Neural crest cell (in vitro differentiated cells): ENCODE measurements at regions not wholly inside any gene's neighbourhood (a gene's known extent, or its start where the extent isn't known, plus 50 kb on each side); places are given as distances from the start of the nearest gene placed in this dataset.

ENCODE experiments used
- DNase-seq: peaks from one replicate; pipeline ENCODE4 v3.0.0; 2021; ENCODE audit warnings: low read depth, mixed read lengths, low spot score
- H3K27ac Mint-ChIP-seq: one replicate; pipeline ENCODE4 v1.8.0; 2021; ENCODE audit warnings: mild to moderate bottlenecking, mixed read lengths; ENCODE audit not compliant: unreplicated experiment
- H3K27me3 Mint-ChIP-seq: 2 replicates; pipeline ENCODE4 v1.8.0; 2021; ENCODE audit warnings: low read depth, mild to moderate bottlenecking, mixed read lengths
- H3K36me3 Mint-ChIP-seq: 2 replicates; pipeline ENCODE4 v1.8.0; 2021; ENCODE audit warnings: low read depth, mild to moderate bottlenecking, mixed read lengths
- H3K4me1 Mint-ChIP-seq: 2 replicates; pipeline ENCODE4 v1.8.0; 2021; ENCODE audit warnings: mixed read lengths
- H3K4me3 Mint-ChIP-seq: one replicate; pipeline ENCODE4 v1.8.0; 2021; ENCODE audit warnings: mild to moderate bottlenecking, mixed read lengths
- H3K9me3 Mint-ChIP-seq: 2 replicates; pipeline ENCODE4 v1.8.0; 2021; ENCODE audit warnings: mixed read lengths
- CTCF ChIP-seq: fragments of 200-600 bp; sonication (generic); conservative IDR thresholded peaks from 2 replicates; pipeline ENCODE4 v1.5.0; 2021; ENCODE audit warnings: antibody characterized with exemption, mild to moderate bottlenecking

- Mint-ChIP-seq H3K4me3 (no peak overlapping the region), H3K27ac (no peak overlapping the region), H3K9me3 (no peaks in the 10 kb centered on the region), H3K27me3 (peaks cover 2% of the 10 kb centered on the region), H3K36me3 (no peaks in the 10 kb centered on the region), H3K4me1 (peaks cover 32% of the 10 kb centered on the region)
- DNase-seq = no peak
- no peak for TF ChIP-seq CTCF
Observed at GRCh38 chr1:37128091-37128490, 93.8 kb upstream of the GRIK3 start.

- no peak for TF ChIP-seq CTCF
- Mint-ChIP-seq H3K27ac (peak overlapping the region; percentile 86), H3K36me3 (no peaks in the 10 kb centered on the region), H3K4me1 (peaks cover 21% of the 10 kb centered on the region), H3K27me3 (peaks cover 2% of the 10 kb centered on the region), H3K4me3 (no peak overlapping the region), H3K9me3 (no peaks in the 10 kb centered on the region)
- no peak for DNase-seq
Observed at GRCh38 chr1:37130221-37130948, 96.1 kb upstream of the GRIK3 start.

GRCh38 chr1:37131281-37131680 lies 97.0 kb upstream of the GRIK3 start:
- H3K27ac Mint-ChIP-seq = peak overlapping the region; percentile 91
- H3K4me1 Mint-ChIP-seq = peaks cover 21% of the 10 kb centered on the region
- no peak overlapping the region for H3K4me3 Mint-ChIP-seq

GRCh38 chr1:37133276-37134145 lies 99.2 kb upstream of the GRIK3 start:
- no peak for TF ChIP-seq CTCF
- peaks cover 2% of the 10 kb centered on the region for H3K27me3 Mint-ChIP-seq
- no peaks in the 10 kb centered on the region for H3K36me3 Mint-ChIP-seq
- no peak for DNase-seq
- peaks cover 15% of the 10 kb centered on the region for H3K4me1 Mint-ChIP-seq
- H3K27ac Mint-ChIP-seq = peak overlapping the region; percentile 38
- no peaks in the 10 kb centered on the region for H3K9me3 Mint-ChIP-seq
- no peak overlapping the region for H3K4me3 Mint-ChIP-seq

More at GRCh38 chr1:37131281-37131680, 97.0 kb upstream of the GRIK3 start:
- peaks cover 2% of the 10 kb centered on the region for H3K27me3 Mint-ChIP-seq
- no peaks in the 10 kb centered on the region for H3K36me3 Mint-ChIP-seq
- TF ChIP-seq CTCF = no peak
- no peak for DNase-seq
- no peaks in the 10 kb centered on the region for H3K9me3 Mint-ChIP-seq

- no peak overlapping the region for H3K4me3 Mint-ChIP-seq
- H3K27ac Mint-ChIP-seq = no peak overlapping the region
- no peak for DNase-seq
- H3K4me1 Mint-ChIP-seq = peaks cover 23% of the 10 kb centered on the region
- no peak for TF ChIP-seq CTCF
- H3K27me3 Mint-ChIP-seq = peaks cover 1% of the 10 kb centered on the region
- no peaks in the 10 kb centered on the region for H3K36me3 Mint-ChIP-seq
- no peaks in the 10 kb centered on the region for H3K9me3 Mint-ChIP-seq
Observed at GRCh38 chr1:37134599-37134998, 100.3 kb upstream of the GRIK3 start.
